ENCODE measurements at regions not wholly inside any gene's neighbourhood (a gene's known extent, or its start where the extent isn't known, plus 50 kb on each side); places are given as distances from the start of the nearest gene placed in this dataset.

DNA sequence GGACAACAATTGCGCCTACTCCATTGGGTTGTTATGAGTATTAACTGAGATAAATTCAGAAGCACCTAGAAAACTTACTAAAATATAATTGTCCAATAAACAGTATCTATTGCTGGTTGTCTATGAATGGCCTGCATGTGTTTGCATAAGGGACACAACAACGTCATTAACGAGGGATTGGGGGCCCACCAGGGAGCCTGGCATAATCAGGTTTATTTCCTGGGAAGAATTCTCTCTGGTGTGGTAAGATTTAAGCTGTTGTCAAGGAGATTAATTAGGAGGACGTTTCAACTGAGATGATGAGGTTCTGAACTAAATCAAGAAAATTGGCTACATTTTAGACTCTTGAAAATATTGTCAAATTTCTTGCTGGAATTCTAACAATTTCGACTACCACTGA is 176.1 kb upstream of the CDIN1 start:
- intact Hi-C loops (cut with DNase I; ENCODE audit: low total_unique reads): no loop called here
- Histone ChIP-seq H3K27ac (no peak overlapping the region), H3K36me3 (no peaks in the 10 kb centered on the region), H3K4me1 (no peaks in the 10 kb centered on the region), H3K4me3 (no peak overlapping the region), H3K27me3 (no peaks in the 10 kb centered on the region), H3K9me3 (no peaks in the 10 kb centered on the region)
- TF ChIP-seq POLR2A (IDR thresholded peaks at IDR 0.05) (no peak), EP300 (IDR thresholded peaks at IDR 0.05) (no peak), POLR2AphosphoS5 (IDR thresholded peaks at IDR 0.05) (no peak)
- TF ChIP-seq, protein P1, sequence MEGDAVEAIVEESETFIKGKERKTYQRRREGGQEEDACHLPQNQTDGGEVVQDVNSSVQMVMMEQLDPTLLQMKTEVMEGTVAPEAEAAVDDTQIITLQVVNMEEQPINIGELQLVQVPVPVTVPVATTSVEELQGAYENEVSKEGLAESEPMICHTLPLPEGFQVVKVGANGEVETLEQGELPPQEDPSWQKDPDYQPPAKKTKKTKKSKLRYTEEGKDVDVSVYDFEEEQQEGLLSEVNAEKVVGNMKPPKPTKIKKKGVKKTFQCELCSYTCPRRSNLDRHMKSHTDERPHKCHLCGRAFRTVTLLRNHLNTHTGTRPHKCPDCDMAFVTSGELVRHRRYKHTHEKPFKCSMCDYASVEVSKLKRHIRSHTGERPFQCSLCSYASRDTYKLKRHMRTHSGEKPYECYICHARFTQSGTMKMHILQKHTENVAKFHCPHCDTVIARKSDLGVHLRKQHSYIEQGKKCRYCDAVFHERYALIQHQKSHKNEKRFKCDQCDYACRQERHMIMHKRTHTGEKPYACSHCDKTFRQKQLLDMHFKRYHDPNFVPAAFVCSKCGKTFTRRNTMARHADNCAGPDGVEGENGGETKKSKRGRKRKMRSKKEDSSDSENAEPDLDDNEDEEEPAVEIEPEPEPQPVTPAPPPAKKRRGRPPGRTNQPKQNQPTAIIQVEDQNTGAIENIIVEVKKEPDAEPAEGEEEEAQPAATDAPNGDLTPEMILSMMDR (IDR thresholded peaks at IDR 0.05): no peak
- DNase-seq: no peak
- WGBS, 5 donors: 64 to 75% (median 68%) methylated on average over 5 of the region's 5 CpGs

DNA sequence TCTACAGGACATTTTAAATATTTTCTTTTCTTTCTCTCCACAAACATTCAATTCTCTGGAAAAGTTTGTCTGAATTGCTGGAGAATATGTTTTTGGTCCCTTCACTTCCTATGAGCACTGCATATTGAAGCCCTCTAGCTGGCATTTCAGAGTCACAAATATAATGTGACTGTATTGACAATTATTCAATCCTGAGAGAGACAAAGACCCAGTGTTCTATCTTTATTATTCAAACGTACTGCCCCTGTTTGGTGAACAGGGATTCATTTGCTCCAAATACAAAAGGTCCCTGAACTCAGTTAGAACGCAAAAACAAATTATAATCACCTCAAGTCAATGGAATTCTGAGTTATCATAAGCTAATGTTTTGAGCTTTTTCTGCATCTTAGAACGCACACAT is 173.1 kb upstream of the CDIN1 start:
- Histone ChIP-seq H3K27me3 (no peaks in the 10 kb centered on the region), H3K27ac (no peak overlapping the region), H3K9me3 (no peaks in the 10 kb centered on the region), H3K4me1 (no peaks in the 10 kb centered on the region), H3K36me3 (no peaks in the 10 kb centered on the region), H3K4me3 (no peak overlapping the region)
- intact Hi-C loops (cut with DNase I; ENCODE audit: low total_unique reads): no loop called here
- no peak for DNase-seq
- TF ChIP-seq POLR2AphosphoS5 (IDR thresholded peaks at IDR 0.05) (no peak), EP300 (IDR thresholded peaks at IDR 0.05) (no peak), POLR2A (IDR thresholded peaks at IDR 0.05) (no peak)
- TF ChIP-seq, protein P1 (IDR thresholded peaks at IDR 0.05): no peak
- 51 to 64% (median 61%) methylated on average over 3 of the region's 3 CpGs for WGBS, 5 donors

DNA sequence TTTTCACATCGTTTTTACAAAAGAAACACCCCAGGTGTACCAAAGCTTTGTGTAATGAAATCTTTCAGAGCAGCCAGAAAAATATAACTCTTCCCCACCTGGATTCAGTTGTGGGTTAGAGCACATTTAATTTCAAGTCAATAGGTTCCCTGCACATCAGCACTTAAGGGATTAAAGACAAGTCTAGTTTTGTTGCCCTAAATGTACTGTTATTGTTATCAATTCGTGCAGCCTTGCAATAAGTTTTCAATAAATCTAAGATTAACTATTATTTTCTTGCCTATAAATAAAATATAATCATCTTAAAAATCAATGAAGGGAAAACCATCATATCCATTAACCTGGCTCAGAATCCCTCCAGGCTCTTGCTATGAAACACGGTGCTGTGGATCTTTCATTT is 172.5 kb upstream of the CDIN1 start:
- Histone ChIP-seq H3K36me3 (no peaks in the 10 kb centered on the region), H3K4me1 (no peaks in the 10 kb centered on the region), H3K9me3 (no peaks in the 10 kb centered on the region), H3K27me3 (no peaks in the 10 kb centered on the region), H3K4me3 (no peak overlapping the region), H3K27ac (no peak overlapping the region)
- DNase-seq: no peak
- 46 to 58% (median 50%) methylated on average over 3 of the region's 3 CpGs for WGBS, 5 donors
- intact Hi-C loops (cut with DNase I; ENCODE audit: low total_unique reads): no loop called here
- TF ChIP-seq EP300 (IDR thresholded peaks at IDR 0.05): no peak
- no peak for TF ChIP-seq POLR2AphosphoS5 (IDR thresholded peaks at IDR 0.05)
- TF ChIP-seq, protein P1 (IDR thresholded peaks at IDR 0.05): no peak
- no peak for TF ChIP-seq POLR2A (IDR thresholded peaks at IDR 0.05)

DNA sequence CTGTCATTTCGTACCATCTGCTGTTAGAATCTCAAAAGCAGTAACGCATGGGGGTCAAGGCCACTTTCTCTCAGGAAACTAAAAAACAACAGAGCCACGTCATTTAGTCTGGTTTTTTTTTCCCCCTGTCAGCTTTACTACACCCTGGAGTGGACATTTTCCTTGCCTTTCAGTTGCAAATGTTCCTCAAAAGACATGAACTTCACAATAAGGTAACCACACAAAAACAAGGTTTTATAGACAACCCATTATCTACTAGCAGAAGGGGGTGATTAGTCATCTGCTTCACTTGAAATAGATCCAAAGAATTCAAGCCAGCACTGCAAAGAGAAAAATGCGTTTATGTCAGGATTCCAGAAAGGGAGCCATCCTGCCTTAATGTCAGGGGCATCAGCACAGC is 171.8 kb upstream of the CDIN1 start:
- TF ChIP-seq EP300 (IDR thresholded peaks at IDR 0.05) (no peak), POLR2AphosphoS5 (IDR thresholded peaks at IDR 0.05) (no peak), POLR2A (IDR thresholded peaks at IDR 0.05) (no peak)
- TF ChIP-seq, protein P1 (IDR thresholded peaks at IDR 0.05): no peak
- H3K9me3 ChIP-seq: no peaks in the 10 kb centered on the region
- intact Hi-C loops (cut with DNase I; ENCODE audit: low total_unique reads): no loop called here
- no peak overlapping the region for H3K4me3 ChIP-seq
- H3K4me1 ChIP-seq: no peaks in the 10 kb centered on the region
- H3K36me3 ChIP-seq: no peaks in the 10 kb centered on the region
- 47 to 59% (median 54%) methylated on average over 4 of the region's 4 CpGs for WGBS, 5 donors
- H3K27me3 ChIP-seq: no peaks in the 10 kb centered on the region
- DNase-seq: no peak
- H3K27ac ChIP-seq: no peak overlapping the region
